NCI-H2107 treated with DMSO at 0.1 percent for 48 hours (cell line): ENCODE measurements at regions not wholly inside any gene's neighbourhood (a gene's known extent, or its start where the extent isn't known, plus 50 kb on each side); places are given as distances from the start of the nearest gene placed in this dataset.

Experiments used
- DNase-seq: peaks from one replicate; lab custom pipeline; 2025; ENCODE audit not compliant: unreplicated experiment; lab: John Stamatoyannopoulos, UW

GRCh38 chr5:89120719-89121118 is 237.7 kb upstream of the MEF2C start:
- DNase-seq = no peak

DNA sequence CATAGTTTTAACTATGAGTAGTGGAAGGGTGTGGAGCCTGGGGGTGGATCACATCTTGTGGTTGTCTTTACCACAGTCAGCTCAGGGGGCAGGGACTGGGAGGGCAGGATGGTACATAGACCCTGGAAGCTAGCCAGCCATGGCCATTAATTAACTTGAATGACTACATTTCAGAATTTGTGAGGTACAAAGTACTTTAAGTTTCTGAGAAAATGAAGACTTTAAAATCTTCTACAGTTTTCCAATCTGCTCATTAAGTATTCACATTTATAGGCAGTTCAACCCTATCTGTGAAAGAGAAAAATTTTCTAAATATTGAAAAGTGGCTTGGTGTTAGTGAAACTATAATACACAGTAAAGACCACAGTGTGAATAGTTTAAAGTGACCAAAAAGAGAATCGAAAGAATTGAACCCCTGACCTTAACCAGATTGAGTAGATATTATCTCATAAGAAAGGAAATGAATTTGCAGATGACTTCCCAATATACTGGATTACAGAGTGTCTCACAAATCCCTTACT is 234.2 kb upstream of the MEF2C start:
- no peak for DNase-seq

DNA sequence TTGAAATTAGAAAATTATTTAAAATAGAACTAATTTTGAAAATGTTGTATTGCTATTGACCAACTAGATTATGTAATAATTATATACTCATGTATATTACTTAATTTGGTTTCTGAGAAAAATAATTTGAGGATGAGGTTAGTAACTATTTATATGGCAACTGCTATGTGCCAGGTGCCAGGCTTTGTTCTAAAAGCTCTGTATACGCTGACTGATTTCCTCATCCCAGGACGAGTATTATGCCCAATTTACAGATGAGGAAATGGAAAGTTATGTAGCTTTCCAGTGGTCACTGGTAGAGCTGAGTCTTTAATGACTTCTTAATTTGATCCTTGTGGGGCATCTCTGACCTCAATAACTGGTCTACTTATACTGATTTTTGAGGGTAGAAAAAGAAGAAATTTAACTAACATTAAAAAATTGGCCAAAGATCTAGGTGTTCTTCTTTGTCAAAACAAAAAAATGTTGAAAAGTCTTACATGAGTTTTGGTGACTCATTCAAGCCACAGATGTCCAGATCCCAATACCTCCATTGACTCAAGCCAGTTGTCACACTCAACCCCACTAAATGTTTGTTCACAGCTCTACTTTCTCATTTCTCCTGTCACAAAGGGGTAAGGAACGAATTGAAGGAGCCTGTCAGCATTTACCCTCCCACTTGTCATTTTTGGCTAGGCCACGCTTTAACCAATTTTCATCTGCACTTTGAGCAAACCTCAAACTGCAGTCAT is 228.1 kb upstream of the MEF2C start:
- no peak for DNase-seq

DNA sequence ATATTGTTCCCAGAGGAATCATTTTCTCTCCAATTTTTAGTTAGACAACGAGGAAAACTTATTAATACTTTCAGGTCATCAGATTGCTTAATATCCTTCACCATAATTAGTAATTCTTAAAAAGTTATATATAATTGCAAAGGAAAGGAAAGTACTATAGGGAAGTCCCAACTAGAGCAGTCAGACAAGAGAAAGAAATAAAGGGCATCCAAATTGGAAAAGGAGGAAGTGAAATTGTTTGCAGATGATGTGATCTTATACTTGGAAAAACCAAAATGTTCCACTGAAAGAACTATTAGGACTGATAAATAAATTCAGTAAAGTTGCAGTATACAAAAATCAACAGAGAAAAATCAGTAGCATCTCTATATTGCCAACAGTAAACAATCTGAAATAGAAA is 223.5 kb upstream of the MEF2C start:
- DNase-seq = no peak

GRCh38 chr5:89105836-89106235 is 222.9 kb upstream of the MEF2C start:
- no peak for DNase-seq

DNA sequence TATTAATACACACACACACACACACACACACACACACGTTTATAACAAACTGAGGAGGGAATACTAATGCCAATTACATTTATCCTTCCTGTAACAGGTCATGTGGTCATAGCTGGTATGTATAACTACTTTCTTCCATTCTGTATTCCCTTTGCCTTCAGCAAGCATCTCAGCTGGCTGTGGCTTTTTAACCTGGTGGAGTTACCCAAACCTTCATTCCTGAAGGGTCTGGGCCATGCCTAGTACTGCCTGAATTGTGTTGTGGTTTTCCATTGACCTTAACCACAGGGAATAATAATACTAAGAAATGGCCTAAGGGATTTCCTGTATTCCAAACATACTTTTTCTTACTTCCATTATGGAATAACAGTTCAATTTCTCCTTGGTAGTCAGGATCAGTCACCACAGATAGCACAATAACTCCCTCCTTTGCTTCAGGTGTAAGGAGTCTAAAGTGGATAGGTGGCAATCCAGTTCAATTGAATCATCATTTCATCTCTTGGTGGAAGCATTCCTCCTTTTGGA is 222.2 kb upstream of the MEF2C start:
- no peak for DNase-seq

DNA sequence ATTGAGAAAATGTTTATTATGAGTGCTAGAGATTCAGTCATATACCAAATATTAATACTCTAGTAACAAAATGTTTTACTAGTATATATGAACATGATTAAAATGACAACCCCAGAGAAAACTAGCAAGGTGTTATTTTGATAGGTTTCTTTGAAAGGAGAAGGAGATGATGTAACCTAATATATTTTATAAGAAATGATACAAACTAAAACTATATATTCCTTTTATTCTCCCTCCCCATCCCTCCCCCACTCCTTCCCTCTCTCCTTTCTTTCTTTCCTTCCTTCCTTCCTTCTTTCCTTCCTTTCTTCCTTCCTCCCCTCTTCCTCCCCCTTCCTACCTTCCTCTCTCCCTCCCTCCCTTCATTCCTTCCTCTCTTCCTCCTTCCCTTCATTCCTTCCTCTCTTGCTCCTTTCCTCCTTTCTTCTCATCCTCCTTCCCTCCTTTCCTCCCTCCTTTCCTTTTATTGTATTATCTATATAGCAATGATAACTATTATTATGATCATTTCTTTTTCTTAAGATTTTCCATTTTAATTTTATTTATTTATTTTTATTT is 215.3 kb upstream of the MEF2C start:
- no peak for DNase-seq

DNA sequence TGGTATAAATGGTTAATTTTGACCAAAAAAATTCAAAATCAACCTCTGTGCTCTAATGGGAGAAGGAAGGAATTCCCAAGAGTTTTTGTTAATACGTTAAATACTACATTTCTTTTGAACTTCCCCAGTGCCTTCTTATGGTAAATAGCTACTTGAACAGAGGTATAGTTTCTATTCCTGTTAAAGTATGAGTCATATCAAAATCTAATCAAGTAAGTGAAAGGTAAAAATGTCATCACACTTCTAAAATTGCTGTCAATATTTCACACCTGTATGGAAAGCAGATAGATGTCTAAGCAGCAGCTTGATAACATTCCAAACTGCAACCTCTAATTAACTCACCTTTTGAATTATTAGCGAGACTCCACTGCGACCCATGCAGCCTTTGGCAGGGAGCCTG is 214.1 kb upstream of the MEF2C start:
- DNase-seq = no peak

DNA sequence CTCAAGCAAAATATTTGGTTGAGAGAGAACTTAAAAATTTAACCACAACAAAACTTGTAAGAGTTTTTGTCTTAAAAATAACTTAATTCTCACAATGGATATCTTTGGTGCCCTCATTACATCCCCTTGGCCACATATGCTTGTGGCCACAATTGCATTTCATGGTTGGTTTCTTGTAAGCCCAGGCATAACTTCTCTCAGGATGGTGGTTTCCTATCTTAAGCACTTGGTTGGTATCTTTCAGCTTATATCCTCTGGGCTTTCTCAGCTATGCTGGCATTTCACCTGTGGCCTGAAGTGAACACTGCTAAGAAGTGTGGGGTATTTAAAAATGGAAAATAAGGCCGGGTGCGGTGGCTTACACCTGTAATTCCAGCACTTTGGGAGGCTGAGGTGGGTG is 212.4 kb upstream of the MEF2C start:
- DNase-seq = no peak

DNA sequence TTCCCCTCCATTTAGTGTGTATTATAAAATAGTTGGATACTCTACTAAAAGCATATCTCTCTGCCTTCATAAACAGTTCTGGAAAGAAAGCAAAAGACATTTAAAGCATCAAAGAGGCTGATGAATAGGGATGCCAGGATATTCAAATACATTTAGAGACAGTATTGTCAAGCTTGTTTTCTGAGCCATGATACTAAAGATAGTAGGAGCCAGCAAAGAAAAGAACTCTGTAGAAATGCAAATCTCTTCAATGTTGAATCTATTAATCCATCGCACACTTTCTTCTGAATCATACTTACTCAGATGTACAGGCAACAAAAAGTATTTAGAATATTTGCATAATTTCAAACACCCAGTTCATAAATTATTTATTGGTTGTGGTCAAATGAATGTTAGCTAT is 207.1 kb upstream of the MEF2C start:
- DNase-seq = no peak

DNA sequence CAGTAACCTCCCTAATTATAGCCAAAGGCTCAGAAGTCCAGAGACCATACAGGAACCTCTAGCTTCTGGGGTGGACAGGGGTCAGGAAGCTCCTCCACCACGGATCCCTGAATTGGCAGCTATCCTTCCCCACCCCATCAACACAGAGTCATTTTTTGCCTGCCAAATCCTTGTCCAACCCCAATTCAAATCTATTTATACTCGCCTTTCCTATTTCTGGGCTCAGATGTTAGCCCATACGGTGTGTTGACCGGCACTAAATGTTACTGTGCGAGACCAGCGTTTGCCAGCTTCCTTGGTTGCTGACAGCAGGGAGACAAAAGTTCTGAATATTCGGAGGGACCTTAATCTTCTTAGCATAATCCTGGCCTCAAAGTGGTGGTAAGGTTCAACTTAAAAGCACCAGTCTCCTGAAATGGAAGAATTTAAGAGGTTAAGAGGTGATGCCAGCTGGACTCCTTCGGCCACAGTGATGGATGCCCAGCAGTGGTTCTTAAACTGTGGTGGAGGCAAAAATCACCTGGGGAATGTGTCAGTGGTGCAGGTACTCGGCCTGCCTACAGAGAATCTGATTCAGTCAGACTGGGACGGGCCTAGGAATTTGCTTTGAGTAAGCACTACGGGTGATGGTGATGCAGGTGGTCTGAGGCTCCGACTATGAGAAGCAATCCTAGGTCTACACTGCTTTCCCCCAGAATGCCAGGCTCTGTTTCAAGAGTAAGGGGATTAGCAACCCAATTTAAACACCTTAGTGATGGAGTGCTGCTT is 204.8 kb upstream of the MEF2C start:
- DNase-seq = no peak

- DNase-seq = no peak
Observed at GRCh38 chr5:89087128-89087527, 204.1 kb upstream of the MEF2C start.

- no peak for DNase-seq
Observed at GRCh38 chr5:89086390-89087086, 203.6 kb upstream of the MEF2C start.

GRCh38 chr5:89083791-89084190 is 200.8 kb upstream of the MEF2C start:
- DNase-seq = no peak

DNA sequence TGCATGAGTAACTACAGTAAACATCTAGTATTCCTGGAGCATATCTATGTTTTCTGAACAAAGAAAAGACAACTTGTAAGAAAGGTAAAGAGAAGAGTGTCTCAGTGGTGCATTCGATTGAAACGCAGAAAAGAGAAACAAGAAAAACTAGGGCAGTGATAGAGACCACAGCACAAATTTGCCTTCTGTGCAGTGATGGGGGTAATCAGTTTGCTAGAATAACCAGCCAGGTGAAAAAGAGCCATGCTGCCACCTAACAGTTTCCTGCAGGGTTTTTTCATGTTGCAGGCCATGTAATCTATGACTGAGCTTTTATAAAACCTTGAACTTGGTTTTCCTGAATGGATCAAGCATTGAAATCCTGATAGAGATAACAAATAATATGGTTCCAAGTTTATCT is 198.4 kb upstream of the MEF2C start:
- DNase-seq = no peak

- DNase-seq = no peak
Observed at GRCh38 chr5:89080467-89081116, 197.6 kb upstream of the MEF2C start.

DNA sequence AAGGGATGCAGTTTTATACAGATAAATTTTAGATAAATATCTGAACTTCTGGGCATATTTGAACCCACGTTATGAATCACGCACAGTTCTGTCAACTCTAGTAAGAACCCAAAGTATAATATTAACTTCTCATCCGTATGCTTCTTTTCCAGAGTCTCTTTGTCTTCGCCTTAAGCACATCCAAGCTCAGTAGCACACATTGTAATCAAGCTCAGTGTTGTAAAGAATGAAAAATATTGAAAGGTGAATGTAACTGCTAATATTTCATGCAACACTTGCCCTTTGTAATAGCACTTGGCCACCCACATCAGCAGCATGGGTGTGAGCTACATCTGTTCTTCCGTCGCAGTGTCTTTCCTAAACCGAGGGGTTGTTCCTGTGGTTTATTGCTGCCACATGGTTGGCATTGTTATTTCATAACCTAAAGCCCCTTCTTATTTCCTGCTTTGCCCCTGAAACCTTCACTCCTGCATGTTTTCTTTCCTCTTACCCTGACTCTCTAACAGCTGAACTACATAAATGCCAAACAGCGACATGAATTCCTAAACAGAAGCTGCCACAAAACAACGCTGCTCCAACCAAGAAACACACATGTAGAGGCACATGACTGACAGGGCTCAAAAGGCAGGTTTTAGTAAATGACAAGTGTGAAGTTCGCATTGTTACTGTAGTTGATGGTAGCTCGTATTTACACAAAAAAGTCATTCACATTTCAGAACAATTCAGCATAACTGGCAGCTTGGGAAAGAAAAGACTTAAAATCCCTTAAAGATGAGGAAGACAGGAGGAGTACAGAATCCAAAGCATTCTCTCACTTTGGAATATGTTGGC is 190.1 kb upstream of the MEF2C start:
- DNase-seq = no peak

DNA sequence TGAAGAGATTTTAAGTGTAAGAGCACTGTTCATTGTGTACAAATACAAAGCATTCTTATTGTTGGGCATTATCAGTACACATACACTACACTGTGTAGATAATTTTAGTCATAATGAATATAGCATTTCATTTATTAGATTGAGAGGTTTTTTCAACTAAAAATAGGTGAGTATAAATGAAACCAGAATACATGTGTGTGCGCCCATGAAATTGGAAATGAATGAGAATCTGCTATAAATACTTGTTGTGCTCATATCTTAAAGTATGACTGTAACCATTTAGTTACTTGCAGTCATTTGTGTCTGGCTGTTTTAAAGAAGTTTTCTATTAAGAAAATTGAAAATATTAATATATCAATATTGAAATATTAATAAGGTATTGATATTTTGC is 189.0 kb upstream of the MEF2C start:
- DNase-seq = no peak

DNA sequence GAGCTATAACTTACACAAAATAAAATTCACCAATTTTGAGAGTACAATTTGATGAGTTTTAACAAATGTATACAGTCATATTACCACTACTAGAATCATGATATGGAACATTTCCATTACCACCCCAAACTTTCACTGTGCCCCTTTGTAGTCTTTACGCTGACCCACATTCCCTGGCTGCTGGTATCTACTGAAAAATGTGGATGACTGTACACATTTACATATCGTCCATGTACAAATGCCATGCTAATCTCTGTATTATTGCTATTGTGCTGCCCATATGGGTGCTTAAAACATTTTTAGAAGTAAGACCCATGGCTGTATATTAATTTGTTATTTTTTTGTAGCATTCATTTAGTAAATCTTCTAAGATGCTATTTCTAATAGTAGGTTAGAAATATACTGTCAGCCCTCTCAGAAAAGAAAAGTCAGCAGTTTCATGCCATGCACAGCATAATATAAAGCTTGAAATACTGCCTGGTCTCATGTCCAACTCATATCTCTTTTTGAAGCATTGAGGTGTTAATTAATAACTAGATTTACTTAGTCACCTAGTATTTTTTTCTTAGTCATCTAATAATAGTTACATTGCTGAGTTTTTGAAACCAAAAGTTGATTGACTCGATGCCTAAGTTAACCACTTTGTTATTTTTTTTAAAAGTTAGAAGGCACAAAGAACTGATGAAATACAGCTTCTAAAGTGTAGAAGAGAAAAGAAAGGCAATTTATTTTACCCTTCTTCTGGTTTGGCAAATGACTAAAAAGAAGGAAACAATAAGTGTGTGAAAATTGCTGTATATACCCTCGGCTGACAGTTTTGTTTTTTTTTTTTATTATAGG is 188.3 kb upstream of the MEF2C start:
- no peak for DNase-seq
